HG03103 (cell line): ENCODE measurements at regions not wholly inside any gene's neighbourhood (a gene's known extent, or its start where the extent isn't known, plus 50 kb on each side); places are given as distances from the start of the nearest gene placed in this dataset.

Experiments used
- ATAC-seq: cut with Tn5 transposase; IDR thresholded peaks from one replicate; pipeline ENCODE4 v1.9.1; 2021; ENCODE audit warnings: low read depth; ENCODE audit not compliant: unreplicated experiment

GRCh38 chr2:37832590-37833197 lies 92.4 kb upstream of the RMDN2 start:
- no peak for ATAC-seq

- no peak for ATAC-seq
These were observed 91.7 kb upstream of the RMDN2 start for GRCh38 chr2:37833423-37833822.

- no peak for ATAC-seq
These were observed 88.8 kb upstream of the RMDN2 start for GRCh38 chr2:37836270-37836669.

- ATAC-seq = no peak
These were observed 88.4 kb upstream of the RMDN2 start for GRCh38 chr2:37836711-37837110.

GRCh38 chr2:37837628-37838328 lies 87.3 kb upstream of the RMDN2 start:
- no peak for ATAC-seq

- no peak for ATAC-seq
These were observed 86.4 kb upstream of the RMDN2 start for GRCh38 chr2:37838541-37839167.

GRCh38 chr2:37839991-37840390 lies 85.1 kb upstream of the RMDN2 start:
- ATAC-seq = no peak

- ATAC-seq = no peak
These were observed 82.2 kb upstream of the RMDN2 start for GRCh38 chr2:37842732-37843440.

- no peak for ATAC-seq
These were observed 81.5 kb upstream of the RMDN2 start for GRCh38 chr2:37843556-37843955.

GRCh38 chr2:37846207-37846606 lies 78.9 kb upstream of the RMDN2 start:
- ATAC-seq = no peak

- ATAC-seq = no peak
These were observed 77.3 kb upstream of the RMDN2 start for GRCh38 chr2:37847792-37848191.

GRCh38 chr2:37848451-37848850 lies 76.6 kb upstream of the RMDN2 start:
- no peak for ATAC-seq

- no peak for ATAC-seq
These were observed 75.2 kb upstream of the RMDN2 start for GRCh38 chr2:37849911-37850310.

- no peak for ATAC-seq
These were observed 73.7 kb upstream of the RMDN2 start for GRCh38 chr2:37851428-37851827.

GRCh38 chr2:37851828-37852584 lies 73.1 kb upstream of the RMDN2 start:
- peak; percentile 69 for ATAC-seq

- no peak for ATAC-seq
These were observed 72.5 kb upstream of the RMDN2 start for GRCh38 chr2:37852585-37853014.

GRCh38 chr2:37854676-37855282 lies 70.3 kb upstream of the RMDN2 start:
- no peak for ATAC-seq

- no peak for ATAC-seq
These were observed 69.6 kb upstream of the RMDN2 start for GRCh38 chr2:37855283-37856041.

- ATAC-seq = no peak
These were observed 68.9 kb upstream of the RMDN2 start for GRCh38 chr2:37856101-37856751.
